PC-3 (cell line): ENCODE measurements at regions not wholly inside any gene's neighbourhood (a gene's known extent, or its start where the extent isn't known, plus 50 kb on each side); places are given as distances from the start of the nearest gene placed in this dataset.

ENCODE experiments used
- EZH2 ChIP-seq: fragments of 300-600 bp; sonication (generic); IDR thresholded peaks from one replicate; pipeline ENCODE4 v1.6.1; 2017; ENCODE audit warnings: antibody characterized with exemption, mild to moderate bottlenecking, low read length; ENCODE audit not compliant: unreplicated experiment
- TF ChIP-seq, protein P1 (sequence below): fragments of 300-600 bp; sonication (generic); conservative IDR thresholded peaks from 2 replicates; pipeline ENCODE4 v1.5.1; 2017; ENCODE audit warnings: antibody characterized with exemption, low read depth, mild to moderate bottlenecking, low read length

GRCh38 chr5:43851741-43852140, 248.8 kb downstream of the NNT start:
- TF ChIP-seq, protein P1, sequence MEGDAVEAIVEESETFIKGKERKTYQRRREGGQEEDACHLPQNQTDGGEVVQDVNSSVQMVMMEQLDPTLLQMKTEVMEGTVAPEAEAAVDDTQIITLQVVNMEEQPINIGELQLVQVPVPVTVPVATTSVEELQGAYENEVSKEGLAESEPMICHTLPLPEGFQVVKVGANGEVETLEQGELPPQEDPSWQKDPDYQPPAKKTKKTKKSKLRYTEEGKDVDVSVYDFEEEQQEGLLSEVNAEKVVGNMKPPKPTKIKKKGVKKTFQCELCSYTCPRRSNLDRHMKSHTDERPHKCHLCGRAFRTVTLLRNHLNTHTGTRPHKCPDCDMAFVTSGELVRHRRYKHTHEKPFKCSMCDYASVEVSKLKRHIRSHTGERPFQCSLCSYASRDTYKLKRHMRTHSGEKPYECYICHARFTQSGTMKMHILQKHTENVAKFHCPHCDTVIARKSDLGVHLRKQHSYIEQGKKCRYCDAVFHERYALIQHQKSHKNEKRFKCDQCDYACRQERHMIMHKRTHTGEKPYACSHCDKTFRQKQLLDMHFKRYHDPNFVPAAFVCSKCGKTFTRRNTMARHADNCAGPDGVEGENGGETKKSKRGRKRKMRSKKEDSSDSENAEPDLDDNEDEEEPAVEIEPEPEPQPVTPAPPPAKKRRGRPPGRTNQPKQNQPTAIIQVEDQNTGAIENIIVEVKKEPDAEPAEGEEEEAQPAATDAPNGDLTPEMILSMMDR: no peak
- TF ChIP-seq EZH2: no peak
